Fibroblast of lung (primary cell): ENCODE measurements at regions not wholly inside any gene's neighbourhood (a gene's known extent, or its start where the extent isn't known, plus 50 kb on each side); places are given as distances from the start of the nearest gene placed in this dataset.

ENCODE experiments used
- DNase-seq, 2 donors: peaks; one replicate each; pipeline versions ENCODE4 v3.0.0 to v3.0.0-alpha.2; 2010; ENCODE audit warnings: low read depth in 2 of 2
- H2AFZ ChIP-seq: 2 replicates; pipeline ENCODE4 v1.5.1; 2012; ENCODE audit warnings: low read length, control low read depth, inconsistent platforms
- H3K27ac ChIP-seq: 2 replicates; pipeline ENCODE4 v1.5.1; 2011; ENCODE audit warnings: low read length, control low read depth; ENCODE audit not compliant: insufficient read depth
- H3K27me3 ChIP-seq: 2 replicates; pipeline ENCODE4 v1.5.1; 2011; ENCODE audit warnings: mild to moderate bottlenecking, low read length; ENCODE audit not compliant: control insufficient read depth, insufficient read depth
- H3K36me3 ChIP-seq: 2 replicates; pipeline ENCODE4 v1.5.1; 2011; ENCODE audit warnings: low read length; ENCODE audit not compliant: control insufficient read depth, insufficient read depth
- H3K4me1 ChIP-seq: 2 replicates; pipeline ENCODE4 v1.5.1; 2011; ENCODE audit warnings: low read length; ENCODE audit not compliant: control insufficient read depth, insufficient read depth; ENCODE audit errors: extremely low read depth
- H3K4me2 ChIP-seq: 2 replicates; pipeline ENCODE4 v1.5.1; 2011; ENCODE audit warnings: low read length, control low read depth; ENCODE audit not compliant: insufficient read depth; ENCODE audit errors: extremely low read depth
- H3K4me3 ChIP-seq, 4 experiments: fragments of 200-600 bp in 1 of 4; sonication (generic) in 1 of 4; replicated peaks in 1 of 4; 2 replicates each; pipeline ENCODE4 v1.5.1; 2011 to 2016; ENCODE audit warnings: low read length in 4 of 4, low read depth in 3 of 4, mild to moderate bottlenecking in 3 of 4, control low read depth in 2 of 4, inconsistent platforms in 1 of 4, mixed read lengths in 1 of 4; ENCODE audit not compliant: insufficient read depth in 1 of 4; ENCODE audit errors: control extremely low read depth in 1 of 4
- H3K79me2 ChIP-seq: 2 replicates; pipeline ENCODE4 v1.5.1; 2012; ENCODE audit warnings: mild to moderate bottlenecking, low read length, inconsistent platforms; ENCODE audit not compliant: control insufficient read depth, insufficient read depth
- H3K9ac ChIP-seq: 2 replicates; pipeline ENCODE4 v1.5.1; 2011; ENCODE audit warnings: mild to moderate bottlenecking, low read length, control low read depth; ENCODE audit not compliant: insufficient read depth
- H3K9me3 ChIP-seq: 2 replicates; pipeline ENCODE4 v1.5.1; 2012; ENCODE audit warnings: low read depth, low read length; ENCODE audit not compliant: control insufficient read depth, insufficient read depth
- H4K20me1 ChIP-seq: 2 replicates; pipeline ENCODE4 v1.5.1; 2011; ENCODE audit warnings: low read length; ENCODE audit not compliant: control insufficient read depth, insufficient read depth; ENCODE audit errors: extremely low read depth
- EZH2 ChIP-seq: IDR thresholded peaks from 2 replicates; pipeline ENCODE4 v1.5.1; 2012; ENCODE audit warnings: low read length, control low read depth, mild to moderate bottlenecking; ENCODE audit errors: missing control alignments
- TF ChIP-seq, protein P1 (sequence below), 2 donors: IDR thresholded peaks in 1 of 2; conservative IDR thresholded peaks in 1 of 2; 1 replicate in 1 of 2; 2 replicates in 1 of 2; pipeline ENCODE4 v1.5.1; 2011 to 2012; ENCODE audit warnings: low read length in 2 of 2, control low read depth in 1 of 2, inconsistent platforms in 1 of 2, low read depth in 1 of 2, mild to moderate bottlenecking in 1 of 2

DNA sequence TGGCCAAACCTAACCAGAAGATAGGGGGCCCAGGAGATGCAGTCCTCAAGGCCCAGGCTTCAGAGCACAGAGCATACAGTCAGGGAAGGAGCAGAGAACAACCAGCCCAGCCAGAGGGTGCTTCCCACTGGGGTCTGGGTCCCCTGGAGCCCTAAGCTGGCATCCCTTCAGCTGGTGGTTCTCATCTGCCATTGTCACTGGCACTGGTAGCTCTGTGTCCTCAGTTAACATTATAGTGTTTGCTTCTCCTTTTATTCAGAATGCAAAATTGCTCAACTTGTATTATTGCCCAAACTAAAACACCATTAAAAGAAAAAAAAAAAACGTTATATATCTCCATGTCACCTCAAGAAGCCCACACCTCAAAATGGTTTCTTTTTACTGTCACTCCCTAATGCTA lies 219.2 kb downstream of the ENC1 start:
- Histone ChIP-seq H3K4me2 (no peak overlapping the region), H3K4me1 (no peaks in the 10 kb centered on the region), H4K20me1 (no peaks in the 10 kb centered on the region), H3K9me3 (no peaks in the 10 kb centered on the region), H3K27ac (no peak overlapping the region), H3K36me3 (no peaks in the 10 kb centered on the region), H3K4me3 (no peak overlapping the region), H2AFZ (no peak overlapping the region), H3K9ac (no peak overlapping the region), H3K27me3 (no peaks in the 10 kb centered on the region), H3K79me2 (no peaks in the 10 kb centered on the region)
- no peak for DNase-seq
- TF ChIP-seq, protein P1, sequence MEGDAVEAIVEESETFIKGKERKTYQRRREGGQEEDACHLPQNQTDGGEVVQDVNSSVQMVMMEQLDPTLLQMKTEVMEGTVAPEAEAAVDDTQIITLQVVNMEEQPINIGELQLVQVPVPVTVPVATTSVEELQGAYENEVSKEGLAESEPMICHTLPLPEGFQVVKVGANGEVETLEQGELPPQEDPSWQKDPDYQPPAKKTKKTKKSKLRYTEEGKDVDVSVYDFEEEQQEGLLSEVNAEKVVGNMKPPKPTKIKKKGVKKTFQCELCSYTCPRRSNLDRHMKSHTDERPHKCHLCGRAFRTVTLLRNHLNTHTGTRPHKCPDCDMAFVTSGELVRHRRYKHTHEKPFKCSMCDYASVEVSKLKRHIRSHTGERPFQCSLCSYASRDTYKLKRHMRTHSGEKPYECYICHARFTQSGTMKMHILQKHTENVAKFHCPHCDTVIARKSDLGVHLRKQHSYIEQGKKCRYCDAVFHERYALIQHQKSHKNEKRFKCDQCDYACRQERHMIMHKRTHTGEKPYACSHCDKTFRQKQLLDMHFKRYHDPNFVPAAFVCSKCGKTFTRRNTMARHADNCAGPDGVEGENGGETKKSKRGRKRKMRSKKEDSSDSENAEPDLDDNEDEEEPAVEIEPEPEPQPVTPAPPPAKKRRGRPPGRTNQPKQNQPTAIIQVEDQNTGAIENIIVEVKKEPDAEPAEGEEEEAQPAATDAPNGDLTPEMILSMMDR (conservative IDR thresholded peaks at IDR 0.05 in 1 of 2, IDR thresholded peaks at IDR 0.05 in 1 of 2; ENCODE audit: low read depth in 1 of 2, low read length in 2 of 2): no peak
- no peak for TF ChIP-seq EZH2

DNA sequence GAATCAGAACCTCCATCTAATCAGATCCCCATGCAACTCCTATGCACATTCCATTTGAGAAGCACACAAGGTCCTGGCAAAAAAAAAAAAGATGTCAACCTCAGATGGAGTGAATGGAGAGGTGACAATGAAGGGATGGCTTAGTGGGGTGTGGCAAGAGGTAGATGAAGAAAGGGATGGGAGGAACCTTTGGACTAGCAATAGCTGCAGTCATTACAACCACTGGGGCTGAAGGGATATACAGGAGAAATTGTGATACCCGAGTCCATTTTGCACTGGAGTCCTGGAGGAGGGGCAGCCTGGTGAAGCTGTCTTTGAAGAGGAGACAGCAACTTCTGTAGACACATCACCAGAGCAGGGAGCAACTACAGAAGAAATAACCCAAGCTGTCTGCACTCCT lies 219.6 kb downstream of the ENC1 start:
- H3K27ac ChIP-seq: no peak overlapping the region
- H2AFZ ChIP-seq: no peak overlapping the region
- H3K27me3 ChIP-seq: no peaks in the 10 kb centered on the region
- no peak for TF ChIP-seq EZH2
- TF ChIP-seq, protein P1 (conservative IDR thresholded peaks at IDR 0.05 in 1 of 2, IDR thresholded peaks at IDR 0.05 in 1 of 2; ENCODE audit: low read depth in 1 of 2, low read length in 2 of 2): no peak
- H3K79me2 ChIP-seq: no peaks in the 10 kb centered on the region
- H3K4me3 ChIP-seq: no peak overlapping the region
- no peak overlapping the region for H3K4me2 ChIP-seq
- H3K9me3 ChIP-seq: no peaks in the 10 kb centered on the region
- H3K36me3 ChIP-seq: no peaks in the 10 kb centered on the region
- H3K4me1 ChIP-seq: no peaks in the 10 kb centered on the region
- no peaks in the 10 kb centered on the region for H4K20me1 ChIP-seq
- no peak for DNase-seq
- no peak overlapping the region for H3K9ac ChIP-seq

DNA sequence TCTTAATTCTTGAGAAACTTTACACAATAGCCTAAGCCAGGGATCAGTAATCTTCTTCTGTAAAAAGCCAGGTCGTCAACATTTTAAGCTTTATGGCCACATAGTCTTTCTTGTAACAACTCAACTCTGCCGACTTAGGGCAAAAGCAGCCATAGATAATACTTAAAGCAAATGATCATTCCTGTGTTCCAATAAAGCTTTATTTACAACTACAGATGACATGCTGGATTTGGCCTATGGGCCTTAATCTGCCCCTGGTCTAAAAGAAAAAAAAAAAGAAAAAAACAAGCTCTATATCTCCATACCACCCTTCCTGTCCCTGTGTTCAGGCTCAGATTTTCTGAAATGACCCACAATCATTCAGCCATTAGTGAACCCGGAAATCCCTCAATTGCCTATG lies 220.3 kb downstream of the ENC1 start:
- H3K4me1 ChIP-seq: no peaks in the 10 kb centered on the region
- no peak for DNase-seq
- no peaks in the 10 kb centered on the region for H3K9me3 ChIP-seq
- no peak overlapping the region for H3K9ac ChIP-seq
- no peaks in the 10 kb centered on the region for H3K79me2 ChIP-seq
- TF ChIP-seq, protein P1 (conservative IDR thresholded peaks at IDR 0.05 in 1 of 2, IDR thresholded peaks at IDR 0.05 in 1 of 2; ENCODE audit: low read depth in 1 of 2, low read length in 2 of 2): no peak
- no peak for TF ChIP-seq EZH2
- H3K4me3 ChIP-seq: no peak overlapping the region
- no peaks in the 10 kb centered on the region for H3K27me3 ChIP-seq
- no peaks in the 10 kb centered on the region for H3K36me3 ChIP-seq
- no peaks in the 10 kb centered on the region for H4K20me1 ChIP-seq
- H3K4me2 ChIP-seq: no peak overlapping the region
- H3K27ac ChIP-seq: no peak overlapping the region
- no peak overlapping the region for H2AFZ ChIP-seq
